ENCODE measurements at regions not wholly inside any gene's neighbourhood (a gene's known extent, or its start where the extent isn't known, plus 50 kb on each side); places are given as distances from the start of the nearest gene placed in this dataset.

GRCh38 chr6:151689499-151690201 is 117.8 kb upstream of the ESR1 start:
- Histone ChIP-seq H3K4me3 (ENCODE audit: low read depth, low read length) (no peak overlapping the region), H3K27ac (no peak overlapping the region), H3K27me3 (ENCODE audit: insufficient read depth, low read depth, severe bottlenecking) (no peaks in the 10 kb centered on the region), H3K9me3 (ENCODE audit: severe bottlenecking) (no peaks in the 10 kb centered on the region), H3K36me3 (no peaks in the 10 kb centered on the region)
- no peak for DNase-seq
- TF ChIP-seq CTCF (IDR thresholded peaks at IDR 0.05; ENCODE audit: low read depth, low read length), result no peak

GRCh38 chr6:151690303-151690702 is 117.2 kb upstream of the ESR1 start:
- Histone ChIP-seq H3K9me3 (ENCODE audit: severe bottlenecking) (no peaks in the 10 kb centered on the region), H3K36me3 (no peaks in the 10 kb centered on the region), H3K4me3 (ENCODE audit: low read depth, low read length) (no peak overlapping the region), H3K27me3 (ENCODE audit: insufficient read depth, low read depth, severe bottlenecking) (no peaks in the 10 kb centered on the region), H3K27ac (no peak overlapping the region)
- TF ChIP-seq CTCF (IDR thresholded peaks at IDR 0.05; ENCODE audit: low read depth, low read length), result no peak
- DNase-seq, result no peak

- no peaks in the 10 kb centered on the region for H3K27me3 ChIP-seq (ENCODE audit: insufficient read depth, low read depth, severe bottlenecking)
- no peak overlapping the region for H3K4me3 ChIP-seq (ENCODE audit: low read depth, low read length)
- DNase-seq, result no peak
- no peak for TF ChIP-seq CTCF (IDR thresholded peaks at IDR 0.05; ENCODE audit: low read depth, low read length)
- H3K27ac ChIP-seq, result no peak overlapping the region
- no peaks in the 10 kb centered on the region for H3K9me3 ChIP-seq (ENCODE audit: severe bottlenecking)
- H3K36me3 ChIP-seq, result no peaks in the 10 kb centered on the region
These were observed 116.5 kb upstream of the ESR1 start for GRCh38 chr6:151690768-151691562.

GRCh38 chr6:151692216-151692615 is 115.3 kb upstream of the ESR1 start:
- TF ChIP-seq CTCF (IDR thresholded peaks at IDR 0.05; ENCODE audit: low read depth, low read length), result no peak
- Histone ChIP-seq H3K36me3 (no peaks in the 10 kb centered on the region), H3K27me3 (ENCODE audit: insufficient read depth, low read depth, severe bottlenecking) (no peaks in the 10 kb centered on the region), H3K4me3 (ENCODE audit: low read depth, low read length) (no peak overlapping the region), H3K9me3 (ENCODE audit: severe bottlenecking) (no peaks in the 10 kb centered on the region), H3K27ac (no peak overlapping the region)
- no peak for DNase-seq

- Histone ChIP-seq H3K4me3 (ENCODE audit: low read depth, low read length) (no peak overlapping the region), H3K27ac (no peak overlapping the region), H3K9me3 (ENCODE audit: severe bottlenecking) (no peaks in the 10 kb centered on the region), H3K27me3 (ENCODE audit: insufficient read depth, low read depth, severe bottlenecking) (no peaks in the 10 kb centered on the region), H3K36me3 (no peaks in the 10 kb centered on the region)
- DNase-seq, result no peak
- no peak for TF ChIP-seq CTCF (IDR thresholded peaks at IDR 0.05; ENCODE audit: low read depth, low read length)
These were observed 114.1 kb upstream of the ESR1 start for GRCh38 chr6:151693366-151693765.

All from WERI-Rb-1 (cell line).